BLaER1 treated with 17β-estradiol and CSF1 and Interleukin-3, amounts not matched to agents 10 nM and 100 nM (cell line): ENCODE measurements at regions not wholly inside any gene's neighbourhood (a gene's known extent, or its start where the extent isn't known, plus 50 kb on each side); places are given as distances from the start of the nearest gene placed in this dataset.

Experiments
- H3K27ac ChIP-seq, 11 experiments: shearing (Covaris generic); formaldehyde crosslinking; 2 replicates each; pipeline ENCODE4 v1.8.1; 2022
- H3K27me3 ChIP-seq, 11 experiments: shearing (Covaris generic); formaldehyde crosslinking; 2 replicates each; pipeline ENCODE4 v1.8.1; 2022
- H3K36me3 ChIP-seq, 11 experiments: shearing (Covaris generic); formaldehyde crosslinking; 2 replicates each; pipeline ENCODE4 v1.8.1; 2022
- H3K4me1 ChIP-seq, 10 experiments: shearing (Covaris generic); formaldehyde crosslinking; 2 replicates each; pipeline ENCODE4 v1.8.1; 2022
- H3K4me2 ChIP-seq, 11 experiments: shearing (Covaris generic); formaldehyde crosslinking; 2 replicates each; pipeline ENCODE4 v1.8.1; 2022
- H3K4me3 ChIP-seq, 10 experiments: shearing (Covaris generic); formaldehyde crosslinking; 2 replicates each; pipeline ENCODE4 v1.8.1; 2022
- H3K9ac ChIP-seq, 11 experiments: shearing (Covaris generic); formaldehyde crosslinking; 2 replicates each; pipeline ENCODE4 v1.8.1; 2022
- H3K9me3 ChIP-seq, 11 experiments: shearing (Covaris generic); formaldehyde crosslinking; replicated peaks in 1 of 11; 2 replicates each; pipeline ENCODE4 v1.8.1; 2022
- H4K20me1 ChIP-seq, 11 experiments: shearing (Covaris generic); formaldehyde crosslinking; 2 replicates each; pipeline ENCODE4 v1.8.1; 2022
- Cebpa-rat ChIP-seq, 11 experiments: shearing (Covaris generic); IDR thresholded peaks; 2 replicates each; pipeline ENCODE4 v1.8.1; 2022

DNA sequence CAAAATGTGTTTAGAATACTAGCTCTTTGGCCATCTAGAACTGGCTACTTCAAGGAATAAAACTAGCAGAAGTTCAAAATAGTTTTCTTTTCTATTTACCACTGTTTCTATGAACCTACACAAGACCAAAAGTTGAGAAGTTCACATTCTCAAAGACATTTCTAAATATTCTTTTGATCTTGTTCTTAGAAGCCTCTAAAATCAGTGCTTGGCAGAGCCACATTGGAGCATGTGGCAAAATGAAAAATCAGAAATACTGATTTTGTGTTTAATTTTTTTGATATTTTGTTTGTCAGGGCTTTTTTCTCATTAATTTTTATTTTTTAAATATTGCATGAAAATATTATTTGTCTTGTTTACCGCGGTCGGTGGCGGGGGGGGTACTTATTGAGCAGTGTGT lies 853.8 kb upstream of the INTU start:
- no peaks in the 10 kb centered on the region for H3K27me3 ChIP-seq
- no peak for TF ChIP-seq Cebpa-rat (IDR thresholded peaks at IDR 0.05)
- H3K27ac ChIP-seq, result no peak overlapping the region
- H3K4me1 ChIP-seq, result no peaks in the 10 kb centered on the region; a peak in 1 of 20 replicates
- H3K4me3 ChIP-seq, result no peak overlapping the region
- no peak overlapping the region for H3K4me2 ChIP-seq
- H3K9me3 ChIP-seq, result no peaks in the 10 kb centered on the region
- no peaks in the 10 kb centered on the region for H3K36me3 ChIP-seq
- no peak overlapping the region for H3K9ac ChIP-seq
- no peaks in the 10 kb centered on the region for H4K20me1 ChIP-seq

DNA sequence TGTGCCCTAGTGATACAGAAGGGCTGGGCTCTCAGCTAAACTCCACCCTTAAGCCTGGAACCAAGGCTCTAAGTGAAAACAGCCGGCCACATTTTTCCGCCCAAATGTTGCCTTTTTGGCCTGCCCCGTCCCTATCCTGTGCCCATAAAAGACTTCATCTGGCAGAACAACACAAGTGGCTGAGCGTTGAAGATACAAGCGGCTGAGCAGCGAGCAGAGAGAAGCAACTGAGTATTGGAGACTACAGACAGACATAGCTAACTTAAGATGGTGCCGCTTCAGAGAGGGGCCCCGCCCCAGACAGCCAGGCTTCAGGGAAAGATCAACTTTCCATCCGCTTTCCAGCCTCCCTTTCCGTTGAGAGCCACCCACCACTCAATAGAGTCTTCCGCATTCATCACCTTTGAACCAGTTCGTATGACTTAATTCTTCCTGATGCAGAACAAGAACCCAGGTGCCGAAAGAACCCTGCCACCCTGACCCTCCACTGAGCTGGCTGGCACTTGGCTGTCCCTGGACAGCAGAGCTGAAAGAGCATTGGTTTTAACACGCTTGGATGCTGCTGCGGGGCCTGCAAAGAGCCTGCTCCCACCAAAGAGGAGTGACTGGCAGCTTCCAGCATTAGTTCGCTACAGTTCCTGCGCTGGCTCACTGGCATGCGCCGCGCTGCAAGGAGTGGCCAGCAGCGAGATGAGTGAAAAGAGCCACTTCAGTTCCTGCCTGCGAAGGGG lies 853.2 kb upstream of the INTU start:
- Histone ChIP-seq H3K36me3 (no peaks in the 10 kb centered on the region), H3K9ac (no peak overlapping the region), H3K4me3 (no peak overlapping the region), H4K20me1 (no peaks in the 10 kb centered on the region), H3K27ac (no peak overlapping the region), H3K4me1 (no peaks in the 10 kb centered on the region; a peak in 1 of 20 replicates), H3K9me3 (no peaks in the 10 kb centered on the region), H3K4me2 (no peak overlapping the region), H3K27me3 (no peaks in the 10 kb centered on the region)
- TF ChIP-seq Cebpa-rat (IDR thresholded peaks at IDR 0.05), result no peak

DNA sequence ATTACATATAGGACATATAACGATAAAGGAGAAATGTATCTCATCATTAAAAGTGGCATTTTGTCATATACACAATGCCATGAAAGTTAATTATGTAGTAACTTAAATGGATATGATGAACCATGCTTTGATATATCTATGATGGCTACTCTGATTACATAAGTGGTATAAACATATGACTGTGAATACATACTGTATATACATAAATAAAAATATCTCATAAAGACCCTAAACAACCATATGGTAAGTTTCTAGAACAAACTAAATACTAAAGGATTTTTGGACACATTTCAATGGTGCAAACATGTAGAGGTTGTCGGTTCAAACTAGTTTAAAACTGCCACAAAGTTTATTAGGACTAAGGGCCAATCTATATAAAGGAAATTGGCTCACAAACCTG lies 849.6 kb upstream of the INTU start:
- H3K4me1 ChIP-seq, result no peaks in the 10 kb centered on the region; a peak in 1 of 20 replicates
- no peak overlapping the region for H3K9ac ChIP-seq
- no peak for TF ChIP-seq Cebpa-rat (IDR thresholded peaks at IDR 0.05)
- H3K4me2 ChIP-seq, result no peak overlapping the region
- H3K9me3 ChIP-seq, result no peaks in the 10 kb centered on the region
- H3K36me3 ChIP-seq, result no peaks in the 10 kb centered on the region
- no peaks in the 10 kb centered on the region for H3K27me3 ChIP-seq
- H3K4me3 ChIP-seq, result no peak overlapping the region
- no peaks in the 10 kb centered on the region for H4K20me1 ChIP-seq
- H3K27ac ChIP-seq, result no peak overlapping the region

DNA sequence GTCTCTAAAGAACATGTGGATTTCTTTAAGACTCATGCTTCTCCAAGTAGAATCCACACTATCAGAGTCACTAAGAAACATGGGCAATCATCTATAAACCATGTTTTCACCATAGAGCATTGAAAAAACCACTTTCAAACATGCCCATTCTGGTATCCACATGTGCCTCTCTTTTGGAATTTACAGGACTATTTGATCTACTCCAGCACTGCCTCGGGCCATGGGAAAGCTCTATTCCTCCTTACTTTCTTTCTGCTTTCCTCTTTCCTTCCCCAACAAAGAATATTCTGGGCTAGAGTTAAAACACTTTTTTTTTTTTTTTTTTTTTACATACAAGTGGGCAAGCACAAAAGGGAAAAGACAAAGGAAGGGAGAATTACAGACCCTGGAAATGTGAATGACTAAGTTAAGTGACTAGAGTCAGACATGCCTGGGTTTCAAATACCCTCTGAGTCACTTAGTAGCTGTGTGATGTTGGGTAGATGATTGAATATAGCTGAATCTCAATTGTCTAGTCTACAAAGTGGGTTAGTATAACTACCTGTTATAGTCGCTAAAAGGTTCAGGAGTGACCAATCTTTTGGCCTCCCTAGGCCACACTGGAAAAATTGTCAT lies 847.7 kb upstream of the INTU start:
- TF ChIP-seq Cebpa-rat (IDR thresholded peaks at IDR 0.05), result no peak
- no peak overlapping the region for H3K27ac ChIP-seq
- H3K27me3 ChIP-seq, result no peaks in the 10 kb centered on the region
- H3K9ac ChIP-seq, result no peak overlapping the region
- no peaks in the 10 kb centered on the region for H4K20me1 ChIP-seq
- no peaks in the 10 kb centered on the region for H3K36me3 ChIP-seq
- H3K9me3 ChIP-seq, result no peaks in the 10 kb centered on the region
- H3K4me3 ChIP-seq, result no peak overlapping the region
- no peaks in the 10 kb centered on the region for H3K4me1 ChIP-seq
- no peak overlapping the region for H3K4me2 ChIP-seq

DNA sequence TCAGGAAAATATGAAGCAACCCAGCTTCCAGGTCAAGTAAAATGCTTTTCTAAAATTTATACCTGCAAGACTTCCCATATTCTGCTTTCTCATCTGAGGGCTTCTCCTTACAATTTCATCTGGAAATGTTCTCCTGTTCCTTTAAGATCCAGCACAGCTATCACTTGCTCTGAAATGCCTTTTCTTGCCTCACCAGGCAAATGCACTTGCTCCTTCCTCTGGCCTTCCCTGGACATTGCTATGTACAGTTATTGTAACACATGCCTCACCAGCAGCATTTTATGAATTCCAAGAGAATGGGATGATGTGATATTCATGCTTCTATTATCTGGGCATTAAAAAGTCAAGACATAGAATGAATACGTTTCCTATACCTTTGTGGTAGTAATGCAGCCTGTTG lies 842.1 kb upstream of the INTU start:
- Histone ChIP-seq H3K36me3 (no peaks in the 10 kb centered on the region), H4K20me1 (no peaks in the 10 kb centered on the region), H3K4me2 (no peak overlapping the region), H3K27ac (no peak overlapping the region), H3K4me1 (no peaks in the 10 kb centered on the region), H3K27me3 (no peaks in the 10 kb centered on the region), H3K4me3 (no peak overlapping the region), H3K9me3 (no peaks in the 10 kb centered on the region), H3K9ac (no peak overlapping the region)
- no peak for TF ChIP-seq Cebpa-rat (IDR thresholded peaks at IDR 0.05)

DNA sequence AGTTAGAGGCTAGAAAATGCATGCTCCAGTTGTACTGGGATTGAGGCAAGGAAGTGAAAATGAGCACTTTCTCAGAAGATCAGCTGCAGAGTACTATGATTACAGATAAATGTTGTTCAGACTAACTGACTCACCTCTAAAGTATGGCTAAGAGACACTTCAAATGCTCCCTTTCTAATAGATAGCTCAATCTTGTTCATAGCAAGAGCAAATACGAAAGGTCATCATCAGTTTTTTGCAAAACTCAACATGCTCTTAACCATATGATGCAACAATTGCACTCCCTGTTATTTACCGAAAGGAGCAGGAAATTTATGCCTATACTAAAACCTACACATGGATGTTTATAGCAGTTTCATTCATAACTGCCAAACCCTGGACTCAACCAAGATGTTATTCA lies 838.4 kb upstream of the INTU start:
- H3K4me2 ChIP-seq, result no peak overlapping the region

DNA sequence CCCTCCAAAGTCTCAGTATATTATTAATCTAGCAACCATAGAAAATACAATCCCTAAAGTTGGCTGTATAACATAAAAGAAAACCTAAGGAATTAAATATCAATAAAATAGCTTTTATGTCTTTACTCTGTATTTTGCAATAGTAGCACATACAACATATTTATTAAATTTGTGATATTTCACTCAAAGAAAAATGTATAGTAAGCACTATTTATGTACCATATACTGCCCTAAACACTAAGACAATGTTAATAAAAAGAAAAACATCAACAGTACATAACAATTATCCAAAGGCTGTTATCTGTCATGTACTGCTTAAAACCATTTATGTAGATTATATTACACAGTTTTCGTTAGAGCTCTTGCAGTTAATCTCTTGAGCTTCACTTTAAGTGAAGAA lies 834.5 kb upstream of the INTU start:
- H4K20me1 ChIP-seq, result no peaks in the 10 kb centered on the region
- no peak overlapping the region for H3K4me2 ChIP-seq
- no peaks in the 10 kb centered on the region for H3K36me3 ChIP-seq
- no peaks in the 10 kb centered on the region for H3K27me3 ChIP-seq
- no peak for TF ChIP-seq Cebpa-rat (IDR thresholded peaks at IDR 0.05)
- no peaks in the 10 kb centered on the region for H3K9me3 ChIP-seq
- H3K9ac ChIP-seq, result no peak overlapping the region
- no peaks in the 10 kb centered on the region for H3K4me1 ChIP-seq
- no peak overlapping the region for H3K4me3 ChIP-seq
- no peak overlapping the region for H3K27ac ChIP-seq

More for the DNA sequence above, 838.4 kb upstream of the INTU start:
- TF ChIP-seq Cebpa-rat (IDR thresholded peaks at IDR 0.05), result no peak
- no peak overlapping the region for H3K4me3 ChIP-seq
- no peaks in the 10 kb centered on the region for H3K9me3 ChIP-seq
- H3K4me1 ChIP-seq, result no peaks in the 10 kb centered on the region
- no peak overlapping the region for H3K9ac ChIP-seq
- H4K20me1 ChIP-seq, result no peaks in the 10 kb centered on the region
- H3K27me3 ChIP-seq, result no peaks in the 10 kb centered on the region
- H3K27ac ChIP-seq, result no peak overlapping the region
- H3K36me3 ChIP-seq, result no peaks in the 10 kb centered on the region

DNA sequence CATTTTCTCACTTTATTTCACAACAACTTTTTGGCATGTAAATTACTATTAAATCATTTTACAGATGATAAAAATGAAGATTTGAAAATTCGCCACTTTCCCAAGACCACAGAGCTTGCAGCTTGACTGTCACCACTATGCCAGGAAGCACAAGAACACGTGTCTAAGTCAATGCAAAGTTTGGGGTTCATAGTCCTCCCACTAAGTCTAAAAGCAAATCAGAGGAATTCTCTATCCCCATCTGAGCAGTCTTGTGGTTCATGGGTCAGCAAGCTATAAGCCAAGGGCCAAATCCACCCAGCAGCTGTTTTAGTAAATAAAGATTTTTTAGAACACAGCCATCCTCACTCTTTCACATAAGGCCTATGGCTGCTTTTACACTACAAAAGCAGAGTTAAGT lies 833.3 kb upstream of the INTU start:
- Histone ChIP-seq H3K4me1 (no peaks in the 10 kb centered on the region), H3K36me3 (no peaks in the 10 kb centered on the region), H3K4me2 (no peak overlapping the region), H3K27ac (no peak overlapping the region), H3K9ac (no peak overlapping the region), H3K27me3 (no peaks in the 10 kb centered on the region), H4K20me1 (no peaks in the 10 kb centered on the region), H3K9me3 (no peaks in the 10 kb centered on the region), H3K4me3 (no peak overlapping the region)
- no peak for TF ChIP-seq Cebpa-rat (IDR thresholded peaks at IDR 0.05)

DNA sequence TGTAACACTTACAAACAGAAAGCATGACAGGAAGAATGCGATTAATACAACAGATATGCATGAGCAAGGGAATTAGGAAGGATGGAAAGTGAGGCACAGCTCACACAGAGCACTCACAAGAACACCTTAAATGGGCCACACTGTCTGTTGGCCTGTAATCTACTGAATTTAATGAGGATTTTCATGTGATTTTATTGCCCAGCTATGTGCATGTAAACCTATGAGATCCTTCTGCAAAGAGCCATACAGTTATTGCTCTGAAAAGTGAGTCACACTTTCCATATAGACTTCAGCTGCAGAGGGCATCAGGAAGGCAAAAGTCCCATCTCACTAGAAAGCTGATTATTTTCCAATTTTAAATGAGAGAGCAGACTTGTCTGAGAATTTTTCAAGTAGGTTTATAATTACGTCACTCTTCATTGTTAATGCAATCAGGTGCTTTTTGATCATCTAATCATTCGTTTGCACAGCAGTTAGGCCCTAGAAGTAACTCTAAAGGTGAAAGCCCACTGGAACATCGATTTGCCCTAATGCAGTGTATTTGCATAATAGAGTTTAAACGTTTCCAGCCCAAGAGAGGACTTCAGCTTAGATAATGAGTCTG lies 832.7 kb upstream of the INTU start:
- Histone ChIP-seq H4K20me1 (no peaks in the 10 kb centered on the region), H3K36me3 (no peaks in the 10 kb centered on the region), H3K4me2 (no peak overlapping the region), H3K9me3 (no peaks in the 10 kb centered on the region), H3K4me1 (no peaks in the 10 kb centered on the region), H3K9ac (no peak overlapping the region), H3K27ac (no peak overlapping the region), H3K4me3 (no peak overlapping the region), H3K27me3 (no peaks in the 10 kb centered on the region)
- no peak for TF ChIP-seq Cebpa-rat (IDR thresholded peaks at IDR 0.05)

DNA sequence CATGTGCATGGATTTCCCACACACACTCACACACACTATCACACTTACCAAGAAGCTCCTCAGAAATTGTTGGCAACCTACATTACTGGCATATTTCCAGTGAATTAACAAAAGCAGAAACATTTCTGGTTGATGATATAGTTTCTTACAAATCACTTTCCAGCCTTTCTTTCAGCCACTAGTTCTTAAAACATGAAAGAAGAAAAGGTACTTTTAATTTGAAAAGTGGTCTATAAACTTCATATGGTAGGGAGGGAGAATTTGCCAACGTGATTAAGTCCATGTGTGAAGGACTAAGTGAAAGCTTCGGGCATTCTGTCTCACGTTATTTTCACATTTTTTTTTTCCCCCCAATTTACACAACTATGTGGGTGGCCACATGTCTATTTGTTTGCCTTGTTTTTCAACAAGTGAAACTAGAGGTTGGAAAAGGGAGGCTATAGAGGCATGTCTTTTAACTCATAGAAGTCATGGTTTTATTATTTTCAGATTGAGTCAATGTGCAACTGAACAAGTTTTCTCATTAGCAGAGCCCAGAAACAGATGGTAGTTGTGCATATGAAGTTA lies 832.1 kb upstream of the INTU start:
- Histone ChIP-seq H3K9me3 (no peaks in the 10 kb centered on the region), H3K27me3 (no peaks in the 10 kb centered on the region), H3K27ac (no peak overlapping the region), H3K9ac (no peak overlapping the region), H3K4me2 (no peak overlapping the region), H3K36me3 (no peaks in the 10 kb centered on the region), H3K4me1 (no peaks in the 10 kb centered on the region), H4K20me1 (no peaks in the 10 kb centered on the region), H3K4me3 (no peak overlapping the region)
- TF ChIP-seq Cebpa-rat (IDR thresholded peaks at IDR 0.05), result no peak
